B cell (primary cell): ENCODE measurements at regions not wholly inside any gene's neighbourhood (a gene's known extent, or its start where the extent isn't known, plus 50 kb on each side); places are given as distances from the start of the nearest gene placed in this dataset.

Experiments
- EZH2 ChIP-seq: IDR thresholded peaks from 2 replicates; pipeline ENCODE4 v1.6.1; 2012; ENCODE audit warnings: borderline replicate concordance, low read depth, mild to moderate bottlenecking, moderate library complexity, low read length; ENCODE audit not compliant: insufficient read depth, poor library complexity, severe bottlenecking
- TF ChIP-seq, protein P1 (sequence below): fragments of 200-600 bp; IDR thresholded peaks from one replicate; pipeline ENCODE4 v1.8.0; 2022; ENCODE audit warnings: antibody characterized with exemption, mild to moderate bottlenecking

DNA sequence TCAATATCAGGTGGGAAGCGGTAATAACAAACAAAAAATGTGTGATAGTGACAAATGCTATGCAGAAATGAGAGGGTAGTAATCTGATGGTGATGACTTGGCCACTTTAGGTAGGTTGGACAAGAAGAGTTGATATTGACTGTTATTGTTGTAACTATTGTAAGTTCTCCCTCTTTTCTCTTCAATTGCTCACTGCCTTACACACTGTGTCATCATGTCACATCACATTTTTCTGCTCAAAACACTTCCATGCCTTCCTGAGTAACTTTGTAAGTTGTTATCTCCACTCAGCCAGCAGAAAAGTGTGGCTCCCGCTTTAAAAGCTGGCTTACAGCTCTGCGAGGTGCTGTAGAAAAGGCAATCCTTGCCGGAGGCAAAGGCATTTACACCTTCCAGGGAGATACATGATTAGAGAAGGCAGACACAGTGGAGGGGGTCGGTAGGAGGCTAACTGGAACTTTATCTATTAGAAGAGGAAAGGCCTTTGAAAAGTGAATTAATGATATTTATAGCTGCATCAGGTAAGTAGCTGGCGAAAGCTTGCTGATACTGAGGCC lies 85.2 kb upstream of the CLINT1 start:
- TF ChIP-seq, protein P1, sequence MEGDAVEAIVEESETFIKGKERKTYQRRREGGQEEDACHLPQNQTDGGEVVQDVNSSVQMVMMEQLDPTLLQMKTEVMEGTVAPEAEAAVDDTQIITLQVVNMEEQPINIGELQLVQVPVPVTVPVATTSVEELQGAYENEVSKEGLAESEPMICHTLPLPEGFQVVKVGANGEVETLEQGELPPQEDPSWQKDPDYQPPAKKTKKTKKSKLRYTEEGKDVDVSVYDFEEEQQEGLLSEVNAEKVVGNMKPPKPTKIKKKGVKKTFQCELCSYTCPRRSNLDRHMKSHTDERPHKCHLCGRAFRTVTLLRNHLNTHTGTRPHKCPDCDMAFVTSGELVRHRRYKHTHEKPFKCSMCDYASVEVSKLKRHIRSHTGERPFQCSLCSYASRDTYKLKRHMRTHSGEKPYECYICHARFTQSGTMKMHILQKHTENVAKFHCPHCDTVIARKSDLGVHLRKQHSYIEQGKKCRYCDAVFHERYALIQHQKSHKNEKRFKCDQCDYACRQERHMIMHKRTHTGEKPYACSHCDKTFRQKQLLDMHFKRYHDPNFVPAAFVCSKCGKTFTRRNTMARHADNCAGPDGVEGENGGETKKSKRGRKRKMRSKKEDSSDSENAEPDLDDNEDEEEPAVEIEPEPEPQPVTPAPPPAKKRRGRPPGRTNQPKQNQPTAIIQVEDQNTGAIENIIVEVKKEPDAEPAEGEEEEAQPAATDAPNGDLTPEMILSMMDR: no peak
- TF ChIP-seq EZH2: no peak
